A673 (cell line): ENCODE measurements at regions not wholly inside any gene's neighbourhood (a gene's known extent, or its start where the extent isn't known, plus 50 kb on each side); places are given as distances from the start of the nearest gene placed in this dataset.

Experiments
- BruUV-seq: library from RNA; stranded (reverse); fragments of 400-500 nt; replicated peaks from 2 replicates; lab custom pipeline; 2021; lab: Mats Ljungman, UMichigan
- CTCF ChIA-PET: fragments of 300-600 bp; sonication (Branson Sonifier 250); formaldehyde crosslinking; loops from one replicate; lab custom pipeline; 2022; ENCODE audit warnings: antibody characterized with exemption; lab: Charles Lee
- POLR2A ChIA-PET: fragments of 300-600 bp; sonication (Branson Sonifier 250); formaldehyde crosslinking; loops from one replicate; lab custom pipeline; 2022; ENCODE audit warnings: antibody characterized with exemption; ENCODE audit not compliant: low non-redundant PET; lab: Charles Lee
- DNase-seq: peaks from one replicate; pipeline ENCODE4 v3.0.0-alpha.2; 2015; ENCODE audit warnings: low spot score
- H3K27ac ChIP-seq: fragments of 200-600 bp; sonication (generic); 2 replicates; pipeline ENCODE4 v1.5.1; 2016; ENCODE audit warnings: mixed run types, low read depth, mild to moderate bottlenecking, mixed read lengths, antibody characterized with exemption, low read length; ENCODE audit not compliant: poor library complexity, severe bottlenecking
- H3K27me3 ChIP-seq: fragments of 200-600 bp; sonication (generic); replicated peaks from 2 replicates; pipeline ENCODE4 v1.6.1; 2017; ENCODE audit warnings: mixed run types, low read depth, mild to moderate bottlenecking, mixed read lengths, antibody characterized with exemption, low read length; ENCODE audit not compliant: insufficient read depth, poor library complexity
- H3K36me3 ChIP-seq: fragments of 200-600 bp; sonication (generic); 2 replicates; pipeline ENCODE4 v1.6.1; 2016; ENCODE audit warnings: mixed run types, mild to moderate bottlenecking, mixed read lengths, antibody characterized with exemption, low read length; ENCODE audit not compliant: insufficient read depth, poor library complexity, severe bottlenecking
- H3K4me1 ChIP-seq: fragments of 200-600 bp; sonication (generic); 2 replicates; pipeline ENCODE4 v1.6.1; 2017; ENCODE audit warnings: mixed run types, mild to moderate bottlenecking, mixed read lengths, antibody characterized with exemption, low read length; ENCODE audit not compliant: insufficient read depth, poor library complexity, severe bottlenecking
- H3K4me3 ChIP-seq: fragments of 200-600 bp; sonication (generic); 2 replicates; pipeline ENCODE4 v1.5.1; 2016; ENCODE audit warnings: low read depth, mixed run types, mild to moderate bottlenecking, mixed read lengths, low read length; ENCODE audit not compliant: poor library complexity, severe bottlenecking
- H3K9me3 ChIP-seq: fragments of 200-600 bp; sonication (generic); 2 replicates; pipeline ENCODE4 v1.6.1; 2016; ENCODE audit warnings: mixed run types, low read depth, mild to moderate bottlenecking, mixed read lengths, antibody characterized with exemption, low read length; ENCODE audit not compliant: poor library complexity, severe bottlenecking
- CTCF ChIP-seq: fragments of 300-800, 200-600 bp; sonication (generic); conservative IDR thresholded peaks from 2 replicates; pipeline ENCODE4 v1.5.1; 2017; ENCODE audit warnings: low read depth, mild to moderate bottlenecking, antibody characterized with exemption, low read length, moderate library complexity, mixed read lengths
- EZH2 ChIP-seq: fragments of 200-600 bp; sonication (generic); IDR thresholded peaks from 2 replicates; pipeline ENCODE4 v1.6.1; 2017; ENCODE audit warnings: borderline replicate concordance, low read depth, mild to moderate bottlenecking, mixed read lengths, antibody characterized with exemption, low read length; ENCODE audit not compliant: poor library complexity, severe bottlenecking
- intact Hi-C: fragments of 100-400 bp; cut with micrococcal nuclease; formaldehyde crosslinking; loops from one replicate; pipeline ENCODE4 v1.10.0; 2022; ENCODE audit not compliant: unreplicated experiment

GRCh38 chr7:109158246-109158645, 588.6 kb downstream of the DNAJB9 start:
- ChIA-PET CTCF (no interaction called here), POLR2A (no interaction called here)
- no peak overlapping the region for H3K27ac ChIP-seq
- no TSS peak for BruUV-seq
- H3K27me3 ChIP-seq = no peaks in the 10 kb centered on the region
- no peak overlapping the region for H3K4me3 ChIP-seq
- no peaks in the 10 kb centered on the region for H3K9me3 ChIP-seq
- no peak for TF ChIP-seq CTCF
- TF ChIP-seq EZH2 = no peak
- intact Hi-C loops = no loop called here
- DNase-seq = no peak
- no peaks in the 10 kb centered on the region for H3K36me3 ChIP-seq
- no peaks in the 10 kb centered on the region for H3K4me1 ChIP-seq

- POLR2A ChIA-PET = no interaction called here
- TF ChIP-seq EZH2 = no peak
- no peak for TF ChIP-seq CTCF
- intact Hi-C loops = no loop called here
- DNase-seq = no peak
- Histone ChIP-seq H3K27ac (no peak overlapping the region), H3K27me3 (no peaks in the 10 kb centered on the region), H3K4me1 (no peaks in the 10 kb centered on the region), H3K4me3 (no peak overlapping the region), H3K36me3 (no peaks in the 10 kb centered on the region), H3K9me3 (no peaks in the 10 kb centered on the region)
- BruUV-seq = no TSS peak
- CTCF ChIA-PET = no interaction called here
These were observed 607.0 kb downstream of the DNAJB9 start for GRCh38 chr7:109176661-109177060.

GRCh38 chr7:109178342-109178741, 608.7 kb downstream of the DNAJB9 start:
- intact Hi-C loops = no loop called here
- CTCF ChIA-PET = no interaction called here
- DNase-seq = no peak
- H3K4me1 ChIP-seq = no peaks in the 10 kb centered on the region
- TF ChIP-seq EZH2 = no peak
- no peak for TF ChIP-seq CTCF
- BruUV-seq = no TSS peak
- H3K27me3 ChIP-seq = no peaks in the 10 kb centered on the region
- peaks cover 4% of the 10 kb centered on the region for H3K9me3 ChIP-seq
- POLR2A ChIA-PET = no interaction called here
- no peaks in the 10 kb centered on the region for H3K36me3 ChIP-seq
- no peak overlapping the region for H3K27ac ChIP-seq
- H3K4me3 ChIP-seq = no peak overlapping the region
